ENCODE measurements at regions not wholly inside any gene's neighbourhood (a gene's known extent, or its start where the extent isn't known, plus 50 kb on each side); places are given as distances from the start of the nearest gene placed in this dataset.

- FAIRE-seq, result no peak
- DNase-seq (ENCODE audit: low spot score in 2 of 2), result no peak
Observed at GRCh38 chr18:24662412-24662821, 202.0 kb downstream of the HRH4 start.

- FAIRE-seq, result no peak
- no peak for DNase-seq (ENCODE audit: low spot score in 2 of 2)
Observed at GRCh38 chr18:24663026-24663425, 202.6 kb downstream of the HRH4 start.

GRCh38 chr18:24669015-24669414, 208.6 kb downstream of the HRH4 start:
- DNase-seq (ENCODE audit: low spot score in 2 of 2), result no peak
- FAIRE-seq, result no peak

GRCh38 chr18:24669502-24669901, 209.1 kb downstream of the HRH4 start:
- DNase-seq (ENCODE audit: low spot score in 2 of 2), result no peak

GRCh38 chr18:24672165-24672941, 211.9 kb downstream of the HRH4 start:
- DNase-seq (ENCODE audit: low spot score in 2 of 2) (no peak), FAIRE-seq (no peak)

More at GRCh38 chr18:24669502-24669901, 209.1 kb downstream of the HRH4 start:
- FAIRE-seq, result no peak

GRCh38 chr18:24674200-24674599, 213.8 kb downstream of the HRH4 start:
- DNase-seq (ENCODE audit: low spot score in 2 of 2) (no peak), FAIRE-seq (no peak)

GRCh38 chr18:24674605-24675004, 214.2 kb downstream of the HRH4 start:
- no peak for FAIRE-seq
- DNase-seq (ENCODE audit: low spot score in 2 of 2), result no peak

GRCh38 chr18:24677011-24677410, 216.6 kb downstream of the HRH4 start:
- DNase-seq (ENCODE audit: low spot score in 2 of 2) (no peak), FAIRE-seq (no peak)

GRCh38 chr18:24678107-24678506, 217.7 kb downstream of the HRH4 start:
- peak in 1 of 2 donors; percentile 12 for DNase-seq (ENCODE audit: low spot score in 2 of 2)
- peak; percentile 28 for FAIRE-seq

- DNase-seq (ENCODE audit: low spot score in 2 of 2) (no peak), FAIRE-seq (no peak)
Observed at GRCh38 chr18:24678626-24679025, 218.2 kb downstream of the HRH4 start.

GRCh38 chr18:24679062-24679461, 218.6 kb downstream of the HRH4 start:
- no peak for FAIRE-seq

GRCh38 chr18:24683925-24684324, 223.5 kb downstream of the HRH4 start:
- FAIRE-seq, result no peak
- DNase-seq (ENCODE audit: low spot score in 2 of 2), result no peak

More at GRCh38 chr18:24679062-24679461, 218.6 kb downstream of the HRH4 start:
- DNase-seq (ENCODE audit: low spot score in 2 of 2), result no peak

GRCh38 chr18:24685254-24685959, 225.0 kb downstream of the HRH4 start:
- no peak for DNase-seq (ENCODE audit: low spot score in 2 of 2)
- FAIRE-seq, result no peak

GRCh38 chr18:24695168-24695567, 234.7 kb downstream of the HRH4 start:
- DNase-seq (ENCODE audit: low spot score in 2 of 2), result no peak
- FAIRE-seq, result no peak

GRCh38 chr18:24702001-24702515, 241.6 kb downstream of the HRH4 start:
- DNase-seq (ENCODE audit: low spot score in 2 of 2) (no peak), FAIRE-seq (no peak)

- FAIRE-seq (no peak), DNase-seq (ENCODE audit: low spot score in 2 of 2) (no peak)
Observed at GRCh38 chr18:24703316-24703715, 242.9 kb downstream of the HRH4 start.

GRCh38 chr18:24704946-24705630, 244.7 kb downstream of the HRH4 start:
- no peak for DNase-seq (ENCODE audit: low spot score in 2 of 2)
- FAIRE-seq, result no peak

GRCh38 chr18:24710474-24710873, 250.0 kb downstream of the HRH4 start:
- DNase-seq (ENCODE audit: low spot score in 2 of 2) (no peak), FAIRE-seq (no peak)

GRCh38 chr18:24719791-24720190, 259.4 kb downstream of the HRH4 start:
- no peak for DNase-seq (ENCODE audit: low spot score in 2 of 2)
- FAIRE-seq, result no peak

- no peak for FAIRE-seq
Observed at GRCh38 chr18:24721388-24721787, 261.0 kb downstream of the HRH4 start.

More at GRCh38 chr18:24721388-24721787, 261.0 kb downstream of the HRH4 start:
- DNase-seq (ENCODE audit: low spot score in 2 of 2), result no peak

Measured in frontal cortex (tissue), 3 donors.